SU-DHL-6 (cell line): ENCODE measurements at regions not wholly inside any gene's neighbourhood (a gene's known extent, or its start where the extent isn't known, plus 50 kb on each side); places are given as distances from the start of the nearest gene placed in this dataset.

Experiments used
- H2AFZ ChIP-seq: fragments of 200-600 bp; sonication (generic); 2 replicates; pipeline ENCODE4 v1.6.1; 2014; ENCODE audit warnings: low read depth, mild to moderate bottlenecking, moderate library complexity, mixed read lengths, antibody characterized with exemption, low read length; ENCODE audit not compliant: severe bottlenecking
- H3F3A ChIP-seq: fragments of 200-600 bp; shearing (Covaris generic); 2 replicates; pipeline ENCODE4 v1.6.0; 2016; ENCODE audit warnings: antibody characterized with exemption, mild to moderate bottlenecking; ENCODE audit not compliant: insufficient read depth
- H3K27ac ChIP-seq: fragments of 200-600 bp; sonication (generic); 2 replicates; pipeline ENCODE4 v1.5.1; 2016; ENCODE audit warnings: low read depth, mild to moderate bottlenecking, low read length, moderate library complexity, mixed read lengths
- H3K27me3 ChIP-seq: fragments of 200-600 bp; sonication (generic), shearing (Covaris generic); 2 replicates; pipeline ENCODE4 v1.6.0; 2014; ENCODE audit warnings: mild to moderate bottlenecking, low read length
- H3K36me3 ChIP-seq: fragments of 200-600 bp; sonication (generic); 2 replicates; pipeline ENCODE4 v1.6.1; 2014; ENCODE audit warnings: mild to moderate bottlenecking, low read length, mixed read lengths
- H3K4me2 ChIP-seq: fragments of 300-600, 200-600 bp; shearing (Covaris generic), sonication (generic); 2 replicates; pipeline ENCODE4 v1.6.0; 2014; ENCODE audit warnings: low read length, low read depth, mild to moderate bottlenecking; ENCODE audit not compliant: poor library complexity, severe bottlenecking
- H3K4me3 ChIP-seq: fragments of 200-600 bp; sonication (generic); 2 replicates; pipeline ENCODE4 v1.5.1; 2014; ENCODE audit warnings: antibody characterized with exemption, low read length, mild to moderate bottlenecking, mixed read lengths; ENCODE audit not compliant: insufficient read depth, poor library complexity, severe bottlenecking
- H3K79me2 ChIP-seq: fragments of 200-600 bp; sonication (generic); 2 replicates; pipeline ENCODE4 v1.6.1; 2014; ENCODE audit warnings: mild to moderate bottlenecking, low read length, moderate library complexity; ENCODE audit not compliant: insufficient read depth
- H3K9ac ChIP-seq: fragments of 200-600 bp; sonication (generic); 2 replicates; pipeline ENCODE4 v1.7.0; 2014; ENCODE audit warnings: mild to moderate bottlenecking, low read length
- H3K9me2 ChIP-seq: fragments of 200-600 bp; sonication (generic); replicated peaks from 2 replicates; pipeline ENCODE4 v1.6.1; 2014; ENCODE audit warnings: low read length; ENCODE audit not compliant: insufficient read depth
- H3K9me3 ChIP-seq: fragments of 200-600 bp; sonication (generic); 2 replicates; pipeline ENCODE4 v1.6.1; 2014; ENCODE audit warnings: low read length, mixed read lengths; ENCODE audit not compliant: insufficient read depth
- H4K20me1 ChIP-seq: fragments of 200-600 bp; sonication (generic); 2 replicates; pipeline ENCODE4 v1.6.1; 2014; ENCODE audit warnings: low read depth, mild to moderate bottlenecking, antibody characterized with exemption, low read length, moderate library complexity, mixed read lengths
- EZH2phosphoT487 ChIP-seq: fragments of 200-600 bp; sonication (generic), shearing (Covaris generic); conservative IDR thresholded peaks from 2 replicates; pipeline ENCODE4 v1.6.1; 2018; ENCODE audit warnings: mild to moderate bottlenecking, antibody characterized with exemption, low read length, moderate library complexity, mixed read lengths
- TF ChIP-seq, protein P1 (sequence below): fragments of 200-600 bp; sonication (generic); IDR thresholded peaks from one replicate; pipeline ENCODE4 v1.5.1; 2017; ENCODE audit warnings: antibody characterized with exemption, mild to moderate bottlenecking, low read length, moderate library complexity; ENCODE audit not compliant: insufficient read depth, poor library complexity, severe bottlenecking

DNA sequence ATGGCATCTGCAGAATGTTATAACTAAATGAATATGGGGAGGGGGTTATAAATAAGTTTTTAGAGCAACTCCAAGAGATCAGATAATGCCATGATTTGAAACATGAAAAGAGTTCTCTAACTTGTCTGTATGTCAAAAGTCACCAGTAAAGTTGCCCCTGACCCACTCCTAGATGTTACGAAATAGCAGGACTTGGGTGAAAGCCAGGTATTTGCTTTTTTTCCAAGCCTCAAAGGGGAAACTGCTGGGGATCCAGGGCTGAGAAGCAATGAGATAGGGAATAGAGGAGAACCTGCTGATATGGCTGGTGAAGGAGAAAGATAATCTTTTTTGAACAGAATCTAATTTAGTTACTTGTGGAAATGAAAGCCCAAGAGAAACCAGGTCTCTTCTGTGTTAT lies 191.5 kb upstream of the CDH20 start:
- no peak overlapping the region for H3K4me3 ChIP-seq
- no peak overlapping the region for H2AFZ ChIP-seq
- no peak overlapping the region for H3K27ac ChIP-seq
- no peaks in the 10 kb centered on the region for H3K36me3 ChIP-seq
- H3K4me2 ChIP-seq = no peak overlapping the region
- no peaks in the 10 kb centered on the region for H4K20me1 ChIP-seq
- no peaks in the 10 kb centered on the region; the same call in 1 of the 2 replicates for H3K9me2 ChIP-seq
- no peaks in the 10 kb centered on the region for H3K79me2 ChIP-seq
- no peaks in the 10 kb centered on the region for H3K27me3 ChIP-seq
- TF ChIP-seq, protein P1, sequence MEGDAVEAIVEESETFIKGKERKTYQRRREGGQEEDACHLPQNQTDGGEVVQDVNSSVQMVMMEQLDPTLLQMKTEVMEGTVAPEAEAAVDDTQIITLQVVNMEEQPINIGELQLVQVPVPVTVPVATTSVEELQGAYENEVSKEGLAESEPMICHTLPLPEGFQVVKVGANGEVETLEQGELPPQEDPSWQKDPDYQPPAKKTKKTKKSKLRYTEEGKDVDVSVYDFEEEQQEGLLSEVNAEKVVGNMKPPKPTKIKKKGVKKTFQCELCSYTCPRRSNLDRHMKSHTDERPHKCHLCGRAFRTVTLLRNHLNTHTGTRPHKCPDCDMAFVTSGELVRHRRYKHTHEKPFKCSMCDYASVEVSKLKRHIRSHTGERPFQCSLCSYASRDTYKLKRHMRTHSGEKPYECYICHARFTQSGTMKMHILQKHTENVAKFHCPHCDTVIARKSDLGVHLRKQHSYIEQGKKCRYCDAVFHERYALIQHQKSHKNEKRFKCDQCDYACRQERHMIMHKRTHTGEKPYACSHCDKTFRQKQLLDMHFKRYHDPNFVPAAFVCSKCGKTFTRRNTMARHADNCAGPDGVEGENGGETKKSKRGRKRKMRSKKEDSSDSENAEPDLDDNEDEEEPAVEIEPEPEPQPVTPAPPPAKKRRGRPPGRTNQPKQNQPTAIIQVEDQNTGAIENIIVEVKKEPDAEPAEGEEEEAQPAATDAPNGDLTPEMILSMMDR = no peak
- no peak for TF ChIP-seq EZH2phosphoT487
- no peaks in the 10 kb centered on the region for H3F3A ChIP-seq
- no peak overlapping the region for H3K9ac ChIP-seq
- no peaks in the 10 kb centered on the region for H3K9me3 ChIP-seq

DNA sequence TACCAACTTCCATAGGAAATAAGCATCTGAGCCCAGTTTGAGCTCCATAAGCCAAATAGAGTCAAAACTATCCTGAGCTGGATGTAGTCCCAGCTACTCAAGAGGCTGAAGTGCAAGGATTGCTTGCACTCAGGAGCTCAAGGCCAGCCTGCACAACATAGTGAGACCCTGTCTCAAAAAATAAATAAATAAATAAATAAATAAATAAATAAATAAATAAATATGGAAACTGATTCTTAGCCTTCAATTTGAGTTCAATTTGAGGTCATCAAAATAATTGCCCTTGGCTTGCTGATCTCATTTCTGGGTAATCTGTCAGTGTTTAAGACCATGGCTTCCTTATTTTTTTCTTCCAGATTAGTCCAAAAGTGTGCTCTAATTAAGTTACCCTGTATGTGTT lies 184.9 kb upstream of the CDH20 start:
- no peak overlapping the region for H3K4me3 ChIP-seq
- H3K27me3 ChIP-seq = no peaks in the 10 kb centered on the region
- no peaks in the 10 kb centered on the region for H3K36me3 ChIP-seq
- H3F3A ChIP-seq = no peaks in the 10 kb centered on the region
- TF ChIP-seq EZH2phosphoT487 = no peak
- TF ChIP-seq, protein P1 = no peak
- H3K27ac ChIP-seq = no peak overlapping the region
- 0 out of 2 replicates have a peak, but pooled peaks cover 5% of the 10 kb centered on the region for H3K9me3 ChIP-seq
- no peaks in the 10 kb centered on the region for H3K9me2 ChIP-seq
- H4K20me1 ChIP-seq = no peaks in the 10 kb centered on the region
- H3K79me2 ChIP-seq = no peaks in the 10 kb centered on the region
- H3K4me2 ChIP-seq = no peak overlapping the region
- H2AFZ ChIP-seq = no peak overlapping the region
- no peak overlapping the region for H3K9ac ChIP-seq

DNA sequence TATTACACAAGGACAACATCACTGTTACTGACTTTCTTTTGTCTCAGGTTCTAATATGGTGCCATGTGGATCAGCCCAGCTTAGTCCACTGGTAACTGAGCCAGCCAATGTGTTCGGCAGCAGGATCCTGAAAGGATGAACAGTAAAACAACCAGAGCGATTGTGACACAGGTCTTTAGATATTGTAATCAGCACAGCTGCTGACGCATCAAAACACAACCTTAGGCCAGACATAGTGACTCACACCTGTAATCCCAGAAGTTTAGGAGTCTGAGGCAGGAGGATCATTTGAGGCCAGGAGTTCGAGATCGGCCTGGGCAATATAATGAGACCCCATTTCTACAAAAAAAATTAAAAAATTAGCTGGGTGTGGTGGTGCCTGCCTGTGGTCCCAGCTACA lies 183.4 kb upstream of the CDH20 start:
- Histone ChIP-seq H3K79me2 (no peaks in the 10 kb centered on the region), H3K27ac (no peak overlapping the region), H3K9me3 (0 out of 2 replicates have a peak, but pooled peaks cover 5% of the 10 kb centered on the region), H3K9me2 (no peaks in the 10 kb centered on the region), H4K20me1 (no peaks in the 10 kb centered on the region), H3K27me3 (no peaks in the 10 kb centered on the region), H3K36me3 (no peaks in the 10 kb centered on the region), H3K4me3 (no peak overlapping the region), H3K4me2 (no peak overlapping the region), H2AFZ (no peak overlapping the region), H3K9ac (no peak overlapping the region), H3F3A (no peaks in the 10 kb centered on the region)
- TF ChIP-seq, protein P1 = no peak
- TF ChIP-seq EZH2phosphoT487 = no peak
